ENCODE measurements at regions not wholly inside any gene's neighbourhood (a gene's known extent, or its start where the extent isn't known, plus 50 kb on each side); places are given as distances from the start of the nearest gene placed in this dataset.

- Histone ChIP-seq H3K27me3 (ENCODE audit: control insufficient read depth, insufficient read depth, low read length) (no peaks in the 10 kb centered on the region), H3K4me3 (ENCODE audit: low read depth, low read length) (no peak overlapping the region), H3K36me3 (ENCODE audit: control insufficient read depth, insufficient read depth, low read length) (no peaks in the 10 kb centered on the region)
- DNase-seq (ENCODE audit: low read depth) (no peak), FAIRE-seq (no peak)
- no peak for TF ChIP-seq CTCF (IDR thresholded peaks at IDR 0.05; ENCODE audit: insufficient read depth, low read length, severe bottlenecking)
These were observed 343.0 kb downstream of the CD83 start for GRCh38 chr6:14460556-14460955.

DNA sequence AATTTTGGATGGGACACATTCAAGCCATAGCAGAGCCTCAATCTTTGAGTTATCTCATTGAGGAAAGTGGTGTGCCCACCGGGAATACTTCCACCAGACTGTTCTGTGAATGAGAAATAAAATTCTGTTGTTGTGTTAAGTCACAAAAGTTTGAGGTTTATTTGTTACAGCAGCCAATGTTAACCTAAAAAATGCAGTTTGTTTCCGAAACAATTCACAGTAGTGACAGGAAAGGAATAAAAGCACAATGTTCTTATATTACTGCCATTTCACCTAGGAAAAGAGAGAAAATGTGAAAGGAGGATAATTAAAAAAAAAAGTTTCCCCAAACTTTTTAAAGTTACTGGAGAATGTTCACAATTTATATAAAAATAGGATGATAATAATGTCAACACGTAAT lies 344.6 kb downstream of the CD83 start:
- H3K27me3 ChIP-seq (ENCODE audit: control insufficient read depth, insufficient read depth, low read length) = no peaks in the 10 kb centered on the region
- DNase-seq (ENCODE audit: low read depth) (no peak), FAIRE-seq (no peak)
- H3K36me3 ChIP-seq (ENCODE audit: control insufficient read depth, insufficient read depth, low read length) = no peaks in the 10 kb centered on the region
- no peak for TF ChIP-seq CTCF (IDR thresholded peaks at IDR 0.05; ENCODE audit: insufficient read depth, low read length, severe bottlenecking)
- H3K4me3 ChIP-seq (ENCODE audit: low read depth, low read length) = no peak overlapping the region

DNA sequence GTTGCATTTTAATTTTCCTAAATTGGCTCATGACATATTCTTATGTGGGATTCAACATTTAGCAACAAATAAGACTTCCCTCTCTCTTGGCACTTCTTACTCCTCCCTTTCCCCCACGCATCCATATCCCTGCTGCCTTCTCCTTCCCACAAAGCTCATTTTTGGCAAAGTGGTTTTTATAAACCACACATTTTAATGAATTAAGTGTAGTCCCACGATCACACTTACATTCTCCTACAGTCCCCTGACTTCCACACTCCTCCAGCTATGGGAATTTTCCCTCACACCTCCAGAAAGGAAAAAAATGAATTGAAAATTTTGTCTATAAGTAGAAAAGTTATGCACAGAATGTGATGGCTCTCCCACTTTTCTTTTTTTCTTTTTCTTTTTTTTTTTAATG lies 345.0 kb downstream of the CD83 start:
- H3K4me3 ChIP-seq (ENCODE audit: low read depth, low read length) = no peak overlapping the region
- no peak for FAIRE-seq
- H3K27me3 ChIP-seq (ENCODE audit: control insufficient read depth, insufficient read depth, low read length) = no peaks in the 10 kb centered on the region
- DNase-seq (ENCODE audit: low read depth) = no peak
- no peak for TF ChIP-seq CTCF (IDR thresholded peaks at IDR 0.05; ENCODE audit: insufficient read depth, low read length, severe bottlenecking)
- H3K36me3 ChIP-seq (ENCODE audit: control insufficient read depth, insufficient read depth, low read length) = no peaks in the 10 kb centered on the region

DNA sequence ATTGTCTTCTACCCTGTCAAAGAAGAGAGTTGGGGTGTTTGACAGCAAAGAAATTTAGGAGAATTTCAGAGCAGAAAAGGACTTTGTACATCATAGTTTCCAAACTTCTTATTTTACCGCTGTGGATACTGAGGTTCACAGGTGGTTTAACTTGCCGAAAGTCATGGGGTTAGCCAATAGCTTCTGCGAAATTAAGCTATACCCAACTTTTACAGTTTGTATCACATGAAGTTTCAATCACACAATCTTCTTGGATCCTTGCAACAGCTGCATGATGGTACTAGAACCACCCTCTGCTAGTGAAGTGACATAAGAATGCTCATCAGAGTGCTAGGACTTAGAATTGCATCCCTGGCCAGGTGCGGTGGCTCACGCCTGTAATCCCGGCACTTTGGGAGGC lies 345.5 kb downstream of the CD83 start:
- FAIRE-seq = no peak
- TF ChIP-seq CTCF (IDR thresholded peaks at IDR 0.05; ENCODE audit: insufficient read depth, low read length, severe bottlenecking) = no peak

DNA sequence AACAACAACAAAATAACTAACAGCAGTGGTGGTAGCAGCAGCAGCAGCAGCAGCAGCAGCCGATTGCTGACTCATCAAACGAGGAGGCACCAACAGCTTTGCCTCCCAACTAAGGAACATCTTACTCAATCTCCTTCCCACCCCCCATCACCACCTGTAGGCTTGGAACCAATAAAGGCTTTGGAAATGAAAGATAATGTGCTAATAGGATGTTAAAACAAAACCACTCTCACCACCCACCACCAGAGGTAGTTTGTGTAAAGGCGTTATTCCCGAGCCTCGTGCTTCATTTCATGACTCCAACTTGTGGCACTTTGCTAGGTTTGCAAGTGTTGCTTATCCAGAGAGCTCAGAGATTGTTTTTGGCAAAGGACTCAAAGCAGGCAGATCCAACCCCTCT lies 346.5 kb downstream of the CD83 start:
- FAIRE-seq (no peak), DNase-seq (ENCODE audit: low read depth) (no peak)
- TF ChIP-seq CTCF (IDR thresholded peaks at IDR 0.05; ENCODE audit: insufficient read depth, low read length, severe bottlenecking) = no peak
- Histone ChIP-seq H3K4me3 (ENCODE audit: low read depth, low read length) (no peak overlapping the region), H3K36me3 (ENCODE audit: control insufficient read depth, insufficient read depth, low read length) (no peaks in the 10 kb centered on the region), H3K27me3 (ENCODE audit: control insufficient read depth, insufficient read depth, low read length) (no peaks in the 10 kb centered on the region)

More for the DNA sequence above, 345.5 kb downstream of the CD83 start:
- Histone ChIP-seq H3K4me3 (ENCODE audit: low read depth, low read length) (no peak overlapping the region), H3K27me3 (ENCODE audit: control insufficient read depth, insufficient read depth, low read length) (no peaks in the 10 kb centered on the region), H3K36me3 (ENCODE audit: control insufficient read depth, insufficient read depth, low read length) (no peaks in the 10 kb centered on the region)
- no peak for DNase-seq (ENCODE audit: low read depth)

- H3K36me3 ChIP-seq (ENCODE audit: control insufficient read depth, insufficient read depth, low read length) = no peaks in the 10 kb centered on the region
- DNase-seq (ENCODE audit: low read depth) = no peak
- no peak for TF ChIP-seq CTCF (IDR thresholded peaks at IDR 0.05; ENCODE audit: insufficient read depth, low read length, severe bottlenecking)
- no peaks in the 10 kb centered on the region for H3K27me3 ChIP-seq (ENCODE audit: control insufficient read depth, insufficient read depth, low read length)
- H3K4me3 ChIP-seq (ENCODE audit: low read depth, low read length) = no peak overlapping the region
- no peak for FAIRE-seq
These were observed 347.1 kb downstream of the CD83 start for GRCh38 chr6:14464716-14465115.
